A549 (cell line): ENCODE measurements at regions not wholly inside any gene's neighbourhood (a gene's known extent, or its start where the extent isn't known, plus 50 kb on each side); places are given as distances from the start of the nearest gene placed in this dataset.

Experiments used
- ATAC-seq, 2 experiments: fragments of 200-7000 bp in 1 of 2; fragments of >200 bp in 1 of 2; cut with Nextera tagmentation in 1 of 2; cut with Tn5 transposase in 1 of 2; 3 replicates each; pipeline versions ENCODE4 v1.8.0 to v1.9.1; 2018 to 2020; ENCODE audit warnings: mild to moderate bottlenecking in 1 of 2, moderate library complexity in 1 of 2
- CTCF ChIA-PET: fragments of 300-600 bp; sonication (Branson Sonifier 250); formaldehyde crosslinking; extraction: SDS; loops from one replicate; lab custom pipeline; 2021; ENCODE audit warnings: antibody characterized with exemption, inconsistent platforms; lab: Yijun Ruan, JAX
- POLR2A ChIA-PET: fragments of 350-600 bp; formaldehyde crosslinking; extraction: SDS; loops from one replicate; lab custom pipeline; 2021; ENCODE audit warnings: antibody characterized with exemption, inconsistent platforms; lab: Yijun Ruan, JAX
- DNase-seq, 2 experiments: peaks; one replicate each; pipeline versions ENCODE4 v3.0.0 to v3.0.0-alpha.2; 2011 to 2016; ENCODE audit warnings: low read depth in 1 of 2, low spot score in 1 of 2
- FAIRE-seq: peaks from 2 replicates; lab custom pipeline; 2011; peaks lifted over from hg19 to GRCh38; lab: Jason Lieb, UNC
- H3K27ac ChIP-seq, 2 experiments: fragments of >200 bp; sonication (Bioruptor Twin); formaldehyde crosslinking; 3 replicates each; pipeline ENCODE4 v1.5.1; 2016 to 2017
- H3K4me1 ChIP-seq: fragments of >200 bp; sonication (Bioruptor Twin); formaldehyde crosslinking; 3 replicates; pipeline ENCODE4 v1.6.1; 2016
- H3K4me2 ChIP-seq: fragments of >200 bp; sonication (Bioruptor Twin); formaldehyde crosslinking; 3 replicates; pipeline ENCODE4 v1.6.1; 2016
- H3K4me3 ChIP-seq: fragments of >200 bp; sonication (Bioruptor Twin); formaldehyde crosslinking; 3 replicates; pipeline ENCODE4 v1.5.1; 2016
- H3K9me3 ChIP-seq: fragments of >200 bp; sonication (Bioruptor Twin); formaldehyde crosslinking; 3 replicates; pipeline ENCODE4 v1.6.1; 2016
- CBX2 ChIP-seq: fragments of 200-600 bp; sonication (generic); IDR thresholded peaks from 2 replicates; pipeline ENCODE4 v1.6.1; 2016; ENCODE audit warnings: low read depth, mild to moderate bottlenecking, borderline replicate concordance
- CBX8 ChIP-seq: fragments of 200-600 bp; sonication (generic); IDR thresholded peaks from 2 replicates; pipeline ENCODE4 v1.6.1; 2016
- CEBPB ChIP-seq, 2 experiments: fragments of >200 bp in 1 of 2; sonication (Bioruptor Twin) in 1 of 2; formaldehyde crosslinking in 1 of 2; IDR thresholded peaks; 2 replicates each; pipeline ENCODE4 v1.6.1; 2012 to 2016
- EHF ChIP-seq: fragments of 250-450 bp; sonication (Bioruptor Pico); IDR thresholded peaks from 2 replicates; pipeline ENCODE4 v1.5.0; 2020; ENCODE audit warnings: mild to moderate bottlenecking
- EHMT2 ChIP-seq: fragments of 200-600 bp; sonication (generic); IDR thresholded peaks from 2 replicates; pipeline ENCODE4 v1.6.1; 2016; ENCODE audit warnings: antibody characterized with exemption, low read depth, mild to moderate bottlenecking, moderate library complexity
- EP300 ChIP-seq, 2 experiments: fragments of >200 bp; sonication (Bioruptor Twin); formaldehyde crosslinking; IDR thresholded peaks; 2 replicates in 1 of 2; 3 replicates in 1 of 2; pipeline ENCODE4 v1.6.1; 2016 to 2017
- ESRRA ChIP-seq: fragments of 150-350 bp; IDR thresholded peaks from 2 replicates; pipeline ENCODE4 v1.6.1; 2014; ENCODE audit warnings: mild to moderate bottlenecking, low read length, borderline replicate concordance
- FOSL2 ChIP-seq, 2 experiments: fragments of 450-650 bp in 1 of 2; fragments of >200 bp in 1 of 2; sonication (Bioruptor Twin) in 1 of 2; formaldehyde crosslinking; IDR thresholded peaks; 2 replicates each; pipeline versions ENCODE4 v1.5.0 to v1.6.1; 2016 to 2020; ENCODE audit warnings: mild to moderate bottlenecking in 1 of 2, moderate library complexity in 1 of 2
- FOXS1 ChIP-seq: fragments of 250-450 bp; sonication (Bioruptor Pico); IDR thresholded peaks from 2 replicates; pipeline ENCODE4 v1.5.0; 2020; ENCODE audit warnings: mild to moderate bottlenecking, moderate library complexity
- GATA3 ChIP-seq: IDR thresholded peaks from 2 replicates; pipeline ENCODE4 v1.6.1; 2012; ENCODE audit warnings: borderline replicate concordance
- HEYL ChIP-seq: fragments of 250-450 bp; sonication (Bioruptor Pico); IDR thresholded peaks from 2 replicates; pipeline ENCODE4 v1.8.0; 2021; ENCODE audit warnings: mild to moderate bottlenecking, moderate library complexity
- HOXA7 ChIP-seq: fragments of 250-450 bp; sonication (Bioruptor Pico); IDR thresholded peaks from 2 replicates; pipeline ENCODE4 v1.5.0; 2020; ENCODE audit warnings: mild to moderate bottlenecking, moderate library complexity
- HOXB13 ChIP-seq: fragments of 250-450 bp; sonication (Bioruptor Pico); IDR thresholded peaks from 2 replicates; pipeline ENCODE4 v1.5.0; 2020; ENCODE audit warnings: low read depth, mild to moderate bottlenecking, moderate library complexity
- JUNB ChIP-seq: fragments of >200 bp; sonication (Bioruptor Twin); formaldehyde crosslinking; IDR thresholded peaks from 2 replicates; pipeline ENCODE4 v1.6.1; 2016
- KDM1A ChIP-seq: fragments of 200-600 bp; sonication (generic); IDR thresholded peaks from 2 replicates; pipeline ENCODE4 v1.6.1; 2016; ENCODE audit warnings: low read depth, mild to moderate bottlenecking
- MYC ChIP-seq: IDR thresholded peaks from 2 replicates; pipeline ENCODE4 v1.6.1; 2012; ENCODE audit warnings: mild to moderate bottlenecking, inconsistent platforms, low read length, improper control_type of control experiment, borderline replicate concordance
- NR3C1 ChIP-seq: fragments of >200 bp; sonication (Bioruptor Twin); formaldehyde crosslinking; IDR thresholded peaks from 3 replicates; pipeline ENCODE4 v1.6.1; 2017
- PHF8 ChIP-seq: fragments of 200-600 bp; sonication (generic); IDR thresholded peaks from 2 replicates; pipeline ENCODE4 v1.6.1; 2016; ENCODE audit warnings: low read depth, mild to moderate bottlenecking, antibody characterized with exemption, moderate library complexity, borderline replicate concordance
- POLR2A ChIP-seq: IDR thresholded peaks from 2 replicates; pipeline ENCODE4 v1.6.1; 2012; ENCODE audit warnings: mild to moderate bottlenecking, low read length
- RARB ChIP-seq: fragments of 250-450 bp; sonication (Bioruptor Pico); IDR thresholded peaks from 2 replicates; pipeline ENCODE4 v1.8.0; 2021; ENCODE audit warnings: mild to moderate bottlenecking, moderate library complexity
- RCOR1 ChIP-seq: fragments of 150-350 bp; IDR thresholded peaks from 2 replicates; pipeline ENCODE4 v1.6.1; 2014; ENCODE audit warnings: antibody characterized with exemption, low read length, low read depth
- RFX5 ChIP-seq: fragments of 450-650 bp; IDR thresholded peaks from 2 replicates; pipeline ENCODE4 v1.7.1; 2014; ENCODE audit warnings: antibody characterized with exemption, mild to moderate bottlenecking, moderate library complexity
- ZFP36 ChIP-seq: fragments of 450-650 bp; IDR thresholded peaks from 2 replicates; pipeline ENCODE4 v1.6.1; 2014; ENCODE audit warnings: borderline replicate concordance; ENCODE audit not compliant: partially characterized antibody
- WGBS: methylation state at CpG from one replicate; pipeline ENCODE4 v1.1.6; 2017; ENCODE audit errors: missing lambda C conversion rate; 5-methylcytosine and 5-hydroxymethylcytosine counted together
- TF ChIP-seq, protein P1 (sequence below): fragments of 200-600 bp; sonication (generic); IDR thresholded peaks from 2 replicates; pipeline ENCODE4 v1.6.1; 2016; ENCODE audit warnings: antibody characterized with exemption, mild to moderate bottlenecking, moderate library complexity
- TF ChIP-seq, protein P2 (sequence below): IDR thresholded peaks from 2 replicates; pipeline ENCODE4 v1.6.1; 2012
- TF ChIP-seq, protein P3 (sequence below): fragments of 250-450 bp; sonication (Bioruptor Pico); IDR thresholded peaks from 2 replicates; pipeline ENCODE4 v1.5.0; 2021; ENCODE audit warnings: mild to moderate bottlenecking, moderate library complexity, borderline replicate concordance

DNA sequence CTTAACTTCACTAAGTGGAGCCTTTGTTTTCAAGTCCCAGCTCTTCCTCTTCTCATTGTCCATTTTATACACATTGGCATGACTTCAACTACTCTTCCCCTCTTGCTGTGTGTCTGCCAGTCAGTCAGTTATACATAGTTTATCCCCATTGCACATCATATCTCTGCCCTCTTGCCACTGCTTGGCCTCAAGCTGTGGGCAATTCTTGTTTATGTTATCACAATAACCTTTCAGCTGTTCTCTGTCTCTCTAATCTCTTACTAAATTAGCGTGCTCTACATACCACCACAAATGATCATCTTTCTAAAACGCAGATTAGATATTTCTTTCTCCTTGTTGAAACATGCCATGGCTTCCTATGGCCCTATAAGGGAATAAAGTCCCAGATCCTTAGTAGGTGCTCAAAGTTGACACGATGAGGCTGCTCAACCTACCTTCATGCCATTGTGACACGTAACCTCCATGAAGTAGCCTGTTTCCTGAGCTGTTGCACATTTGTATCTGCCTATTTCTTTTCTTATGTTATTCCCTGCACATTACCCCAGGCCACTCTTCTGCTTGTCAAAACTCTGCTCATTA, 239.3 kb downstream of the GAS1 start:
- ATAC-seq (no peak), FAIRE-seq (no peak), DNase-seq (no peak)
- 5% methylated on average over 4 of the region's 4 CpGs for WGBS
- H3K4me2 ChIP-seq = no peak overlapping the region
- no peaks in the 10 kb centered on the region for H3K4me1 ChIP-seq
- TF ChIP-seq RCOR1 (no peak), NR3C1 (no peak), RFX5 (no peak), CBX8 (no peak), PHF8 (no peak), EHMT2 (no peak)
- TF ChIP-seq, protein P1, sequence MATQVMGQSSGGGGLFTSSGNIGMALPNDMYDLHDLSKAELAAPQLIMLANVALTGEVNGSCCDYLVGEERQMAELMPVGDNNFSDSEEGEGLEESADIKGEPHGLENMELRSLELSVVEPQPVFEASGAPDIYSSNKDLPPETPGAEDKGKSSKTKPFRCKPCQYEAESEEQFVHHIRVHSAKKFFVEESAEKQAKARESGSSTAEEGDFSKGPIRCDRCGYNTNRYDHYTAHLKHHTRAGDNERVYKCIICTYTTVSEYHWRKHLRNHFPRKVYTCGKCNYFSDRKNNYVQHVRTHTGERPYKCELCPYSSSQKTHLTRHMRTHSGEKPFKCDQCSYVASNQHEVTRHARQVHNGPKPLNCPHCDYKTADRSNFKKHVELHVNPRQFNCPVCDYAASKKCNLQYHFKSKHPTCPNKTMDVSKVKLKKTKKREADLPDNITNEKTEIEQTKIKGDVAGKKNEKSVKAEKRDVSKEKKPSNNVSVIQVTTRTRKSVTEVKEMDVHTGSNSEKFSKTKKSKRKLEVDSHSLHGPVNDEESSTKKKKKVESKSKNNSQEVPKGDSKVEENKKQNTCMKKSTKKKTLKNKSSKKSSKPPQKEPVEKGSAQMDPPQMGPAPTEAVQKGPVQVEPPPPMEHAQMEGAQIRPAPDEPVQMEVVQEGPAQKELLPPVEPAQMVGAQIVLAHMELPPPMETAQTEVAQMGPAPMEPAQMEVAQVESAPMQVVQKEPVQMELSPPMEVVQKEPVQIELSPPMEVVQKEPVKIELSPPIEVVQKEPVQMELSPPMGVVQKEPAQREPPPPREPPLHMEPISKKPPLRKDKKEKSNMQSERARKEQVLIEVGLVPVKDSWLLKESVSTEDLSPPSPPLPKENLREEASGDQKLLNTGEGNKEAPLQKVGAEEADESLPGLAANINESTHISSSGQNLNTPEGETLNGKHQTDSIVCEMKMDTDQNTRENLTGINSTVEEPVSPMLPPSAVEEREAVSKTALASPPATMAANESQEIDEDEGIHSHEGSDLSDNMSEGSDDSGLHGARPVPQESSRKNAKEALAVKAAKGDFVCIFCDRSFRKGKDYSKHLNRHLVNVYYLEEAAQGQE = no peak
- H3K9me3 ChIP-seq = no peaks in the 10 kb centered on the region
- ChIA-PET POLR2A (no interaction called here), CTCF (interaction anchor here (1.2 kb wide), 1 partner anchor 617 kb away, joined by 3 read pairs; no protein-coding TSS in a partner anchor)
- H3K4me3 ChIP-seq = no peak overlapping the region
- H3K27ac ChIP-seq = no peak overlapping the region

DNA sequence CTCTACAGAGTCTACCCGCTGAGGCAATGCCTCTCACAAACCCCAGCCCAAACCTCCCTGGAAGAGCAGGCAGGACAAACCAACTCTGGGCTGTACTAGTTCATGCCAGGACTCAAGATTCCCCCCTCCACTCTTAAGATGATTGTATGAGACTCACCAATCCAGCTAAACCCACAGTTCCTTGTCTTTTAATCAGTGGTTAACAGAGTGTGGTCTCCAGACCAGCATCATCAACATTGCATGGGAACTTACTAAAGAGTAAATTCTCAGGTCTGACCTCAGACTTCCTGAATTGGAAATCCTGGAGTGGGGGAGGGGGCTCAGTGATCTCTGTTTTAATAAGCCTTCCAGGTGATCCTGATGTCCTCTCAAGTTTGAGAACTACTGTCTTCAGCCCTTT, 240.9 kb downstream of the GAS1 start:
- POLR2A ChIA-PET = no interaction called here
- no peak for DNase-seq
- no peak for ATAC-seq
- Histone ChIP-seq H3K4me3 (no peak overlapping the region), H3K4me1 (no peaks in the 10 kb centered on the region), H3K4me2 (no peak overlapping the region), H3K9me3 (no peaks in the 10 kb centered on the region), H3K27ac (no peak overlapping the region)
- 7% methylated on average over 1 of the region's 1 CpG for WGBS
- TF ChIP-seq RCOR1 = no peak
- TF ChIP-seq HEYL (CRISPR knock-in tag) = no peak
- TF ChIP-seq KDM1A = no peak
- TF ChIP-seq EHMT2 = no peak
- TF ChIP-seq MYC = no peak
- TF ChIP-seq HOXB13 (CRISPR knock-in tag) = no peak
- TF ChIP-seq FOXS1 (CRISPR knock-in tag) = no peak
- TF ChIP-seq POLR2A = no peak
- TF ChIP-seq RARB (CRISPR knock-in tag) = no peak
- no peak for TF ChIP-seq ESRRA
- TF ChIP-seq, protein P2, sequence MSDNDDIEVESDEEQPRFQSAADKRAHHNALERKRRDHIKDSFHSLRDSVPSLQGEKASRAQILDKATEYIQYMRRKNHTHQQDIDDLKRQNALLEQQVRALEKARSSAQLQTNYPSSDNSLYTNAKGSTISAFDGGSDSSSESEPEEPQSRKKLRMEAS = no peak
- TF ChIP-seq CEBPB (IDR thresholded peaks at IDR 0.05) = no peak
- FAIRE-seq = no peak
- CTCF ChIA-PET = interaction anchor here (1.2 to 2.0 kb wide), 2 partner anchors 11 to 35 kb away, joined by 3 to 5 read pairs; no protein-coding TSS in a partner anchor

DNA sequence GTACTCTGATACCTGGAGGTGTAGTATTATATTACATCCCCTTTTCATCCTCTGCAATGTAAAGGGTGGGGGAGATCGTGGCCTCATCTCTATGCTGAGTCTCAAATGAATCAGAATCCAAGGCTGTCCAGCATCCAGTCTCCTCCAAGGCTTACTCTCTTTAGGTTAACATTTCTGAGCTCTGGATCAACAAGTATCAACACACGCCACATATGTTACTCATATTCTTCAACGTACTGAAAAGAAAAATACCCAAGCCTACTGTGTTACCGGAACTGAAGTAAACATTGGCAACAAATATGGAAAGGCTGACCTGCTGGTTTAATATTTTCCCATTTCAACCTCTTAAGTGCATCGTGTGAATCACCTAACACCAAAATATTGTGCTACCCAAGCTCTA, 241.8 kb downstream of the GAS1 start:
- no peak for FAIRE-seq
- H3K27ac ChIP-seq = no peak overlapping the region
- ChIA-PET POLR2A (no interaction called here), CTCF (interaction anchor here (1.2 to 2.0 kb wide), 2 partner anchors 10 to 35 kb away, joined by 3 to 5 read pairs; no protein-coding TSS in a partner anchor)
- H3K4me3 ChIP-seq = no peak overlapping the region
- DNase-seq = no peak
- 7% methylated on average over 5 of the region's 5 CpGs for WGBS
- H3K9me3 ChIP-seq = no peaks in the 10 kb centered on the region
- no peaks in the 10 kb centered on the region for H3K4me1 ChIP-seq
- ATAC-seq = no peak
- no peak overlapping the region for H3K4me2 ChIP-seq
- TF ChIP-seq FOSL2 (IDR thresholded peaks at IDR 0.05) (no peak), FOSL2 (CRISPR knock-in tag; IDR thresholded peaks at IDR 0.05) (no peak), ZFP36 (no peak), GATA3 (no peak), MYC (no peak), JUNB (no peak), NR3C1 (no peak), EP300 (IDR thresholded peaks at IDR 0.05) (no peak), CBX2 (no peak), EHF (CRISPR knock-in tag) (no peak), HOXA7 (CRISPR knock-in tag) (no peak)
- TF ChIP-seq, protein P3, sequence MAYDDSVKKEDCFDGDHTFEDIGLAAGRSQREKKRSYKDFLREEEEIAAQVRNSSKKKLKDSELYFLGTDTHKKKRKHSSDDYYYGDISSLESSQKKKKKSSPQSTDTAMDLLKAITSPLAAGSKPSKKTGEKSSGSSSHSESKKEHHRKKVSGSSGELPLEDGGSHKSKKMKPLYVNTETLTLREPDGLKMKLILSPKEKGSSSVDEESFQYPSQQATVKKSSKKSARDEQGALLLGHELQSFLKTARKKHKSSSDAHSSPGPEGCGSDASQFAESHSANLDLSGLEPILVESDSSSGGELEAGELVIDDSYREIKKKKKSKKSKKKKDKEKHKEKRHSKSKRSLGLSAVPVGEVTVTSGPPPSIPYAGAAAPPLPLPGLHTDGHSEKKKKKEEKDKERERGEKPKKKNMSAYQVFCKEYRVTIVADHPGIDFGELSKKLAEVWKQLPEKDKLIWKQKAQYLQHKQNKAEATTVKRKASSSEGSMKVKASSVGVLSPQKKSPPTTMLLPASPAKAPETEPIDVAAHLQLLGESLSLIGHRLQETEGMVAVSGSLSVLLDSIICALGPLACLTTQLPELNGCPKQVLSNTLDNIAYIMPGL (CRISPR knock-in tag) = no peak
- TF ChIP-seq, protein P2 = no peak
